SK-N-MC (cell line): ENCODE measurements at regions not wholly inside any gene's neighbourhood (a gene's known extent, or its start where the extent isn't known, plus 50 kb on each side); places are given as distances from the start of the nearest gene placed in this dataset.

Experiments used
- EZH2 ChIP-seq: fragments of 200-600 bp; sonication (generic); IDR thresholded peaks from one replicate; pipeline ENCODE4 v1.6.1; 2017; ENCODE audit warnings: antibody characterized with exemption
- FOXP2 ChIP-seq: optimal IDR thresholded peaks from 2 replicates; pipeline ENCODE3; 2011; ENCODE audit warnings: mild to moderate bottlenecking, moderate library complexity; ENCODE audit not compliant: insufficient read depth; ENCODE audit errors: extremely low read length, control extremely low read depth
- POLR2AphosphoS5 ChIP-seq: IDR thresholded peaks from 2 replicates; pipeline ENCODE4 v1.6.1; 2012; ENCODE audit warnings: mild to moderate bottlenecking, low read depth, low read length, borderline replicate concordance

- TF ChIP-seq POLR2AphosphoS5 (no peak), EZH2 (no peak), FOXP2 (no peak)
Measured at GRCh38 chr10:123394382-123394781, 240.2 kb downstream of the BUB3 start.
